Activated CD4-positive, alpha-beta T cell treated with anti-CD3 and anti-CD28 coated beads, Interleukin-2, amount 10 ng/mL, durations not matched to agents 7 days and 5 days (primary cell): ENCODE measurements at regions not wholly inside any gene's neighbourhood (a gene's known extent, or its start where the extent isn't known, plus 50 kb on each side); places are given as distances from the start of the nearest gene placed in this dataset.
"Not testable (repeated sequence)": the region's sequence is repeated elsewhere in the genome, so short reads cannot be mapped to it uniquely, and the experiment has no call there.

Experiments
- CTCF ChIA-PET: fragments of 350-600 bp; sonication (Branson Sonifier 250); formaldehyde crosslinking; loops from one replicate; lab custom pipeline; 2021; ENCODE audit warnings: antibody characterized with exemption; lab: Charles Lee
- POLR2A ChIA-PET: fragments of 350-600 bp; sonication (Branson Sonifier 250); formaldehyde crosslinking; loops from one replicate; lab custom pipeline; 2021; ENCODE audit warnings: antibody characterized with exemption; lab: Charles Lee
- DNase-seq: peaks from one replicate; pipeline ENCODE4 v3.0.0-alpha.2; 2020
- H3K27ac Mint-ChIP-seq: one replicate; pipeline ENCODE4 v1.8.0; 2021; ENCODE audit warnings: mild to moderate bottlenecking, moderate library complexity, mixed read lengths
- H3K27me3 Mint-ChIP-seq: one replicate; pipeline ENCODE4 v1.8.0; 2021; ENCODE audit warnings: mixed read lengths
- H3K36me3 Mint-ChIP-seq: one replicate; pipeline ENCODE4 v1.8.0; 2021; ENCODE audit warnings: low read depth, mixed read lengths
- H3K4me1 Mint-ChIP-seq: one replicate; pipeline ENCODE4 v1.8.0; 2021; ENCODE audit warnings: mixed read lengths
- H3K4me3 Mint-ChIP-seq: one replicate; pipeline ENCODE4 v1.8.0; 2021; ENCODE audit warnings: mild to moderate bottlenecking, moderate library complexity, mixed read lengths
- H3K9me3 Mint-ChIP-seq: one replicate; pipeline ENCODE4 v1.8.0; 2021; ENCODE audit warnings: mixed read lengths

GRCh38 chr5:116788851-116789403 lies 214.3 kb upstream of the SEMA6A start:
- Mint-ChIP-seq H3K4me3 (no peak overlapping the region), H3K27me3 (no peaks in the 10 kb centered on the region), H3K27ac (no peak overlapping the region), H3K9me3 (no peaks in the 10 kb centered on the region), H3K36me3 (no peaks in the 10 kb centered on the region), H3K4me1 (no peaks in the 10 kb centered on the region)
- no peak for DNase-seq
- CTCF ChIA-PET, result no interaction called here
- POLR2A ChIA-PET, result no interaction called here

DNA sequence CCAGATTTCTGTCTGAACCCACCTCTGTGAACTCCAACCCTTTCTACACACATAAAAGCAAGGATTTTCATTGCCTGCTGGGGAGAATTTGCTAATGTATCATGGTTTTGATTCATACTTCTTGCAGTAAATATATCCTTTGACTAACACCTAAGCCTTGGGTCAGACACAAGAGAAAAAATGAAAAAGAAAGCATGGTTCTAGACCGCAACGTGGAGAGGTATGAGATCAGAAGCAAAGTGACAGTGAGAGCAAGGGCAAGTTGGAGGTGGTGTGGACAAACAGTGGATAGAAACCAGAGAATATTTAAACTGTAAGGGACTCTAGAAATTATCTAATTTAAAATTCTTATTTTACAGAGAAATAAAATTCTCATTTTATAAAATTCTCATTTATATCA lies 212.9 kb upstream of the SEMA6A start:
- H3K36me3 Mint-ChIP-seq, result no peaks in the 10 kb centered on the region
- H3K4me1 Mint-ChIP-seq, result no peaks in the 10 kb centered on the region
- H3K27me3 Mint-ChIP-seq, result no peaks in the 10 kb centered on the region
- no peak for DNase-seq
- H3K27ac Mint-ChIP-seq, result no peak overlapping the region
- CTCF ChIA-PET, result no interaction called here
- no peaks in the 10 kb centered on the region for H3K9me3 Mint-ChIP-seq
- no peak overlapping the region for H3K4me3 Mint-ChIP-seq
- POLR2A ChIA-PET, result no interaction called here

- H3K27ac Mint-ChIP-seq, result no peak overlapping the region
- CTCF ChIA-PET, result no interaction called here
- no peaks in the 10 kb centered on the region for H3K9me3 Mint-ChIP-seq
- no peak for DNase-seq
- no peaks in the 10 kb centered on the region for H3K4me1 Mint-ChIP-seq
- H3K4me3 Mint-ChIP-seq, result no peak overlapping the region
- no peaks in the 10 kb centered on the region for H3K27me3 Mint-ChIP-seq
- H3K36me3 Mint-ChIP-seq, result no peaks in the 10 kb centered on the region
- POLR2A ChIA-PET, result no interaction called here
Observed at GRCh38 chr5:116785106-116785505, 210.5 kb upstream of the SEMA6A start.

- Mint-ChIP-seq H3K36me3 (no peaks in the 10 kb centered on the region), H3K27me3 (peaks cover 1% of the 10 kb centered on the region), H3K9me3 (no peaks in the 10 kb centered on the region), H3K4me3 (no peak overlapping the region), H3K4me1 (no peaks in the 10 kb centered on the region), H3K27ac (no peak overlapping the region)
- DNase-seq, result no peak
- POLR2A ChIA-PET, result no interaction called here
- CTCF ChIA-PET, result interaction anchor here (0.7 kb wide), 1 partner anchor 320 kb away, joined by 3 read pairs; no protein-coding TSS in a partner anchor
Observed at GRCh38 chr5:116779846-116780245, 205.2 kb upstream of the SEMA6A start.

- no peak overlapping the region for H3K4me3 Mint-ChIP-seq
- CTCF ChIA-PET, result no interaction called here
- no peaks in the 10 kb centered on the region for H3K36me3 Mint-ChIP-seq
- H3K4me1 Mint-ChIP-seq, result no peaks in the 10 kb centered on the region
- no peak for DNase-seq
- no peak overlapping the region for H3K27ac Mint-ChIP-seq
- POLR2A ChIA-PET, result no interaction called here
- no peaks in the 10 kb centered on the region for H3K9me3 Mint-ChIP-seq
- peaks cover 1% of the 10 kb centered on the region for H3K27me3 Mint-ChIP-seq
Observed at GRCh38 chr5:116778651-116779280, 204.1 kb upstream of the SEMA6A start.

- ChIA-PET CTCF (no interaction called here), POLR2A (no interaction called here)
- H3K4me1 Mint-ChIP-seq, result no peaks in the 10 kb centered on the region
- no peak for DNase-seq
- H3K9me3 Mint-ChIP-seq, result no peaks in the 10 kb centered on the region
- H3K27ac Mint-ChIP-seq, result no peak overlapping the region
- no peak overlapping the region for H3K4me3 Mint-ChIP-seq
- no peaks in the 10 kb centered on the region for H3K36me3 Mint-ChIP-seq
- H3K27me3 Mint-ChIP-seq, result peaks cover 1% of the 10 kb centered on the region
Observed at GRCh38 chr5:116778032-116778431, 203.4 kb upstream of the SEMA6A start.

DNA sequence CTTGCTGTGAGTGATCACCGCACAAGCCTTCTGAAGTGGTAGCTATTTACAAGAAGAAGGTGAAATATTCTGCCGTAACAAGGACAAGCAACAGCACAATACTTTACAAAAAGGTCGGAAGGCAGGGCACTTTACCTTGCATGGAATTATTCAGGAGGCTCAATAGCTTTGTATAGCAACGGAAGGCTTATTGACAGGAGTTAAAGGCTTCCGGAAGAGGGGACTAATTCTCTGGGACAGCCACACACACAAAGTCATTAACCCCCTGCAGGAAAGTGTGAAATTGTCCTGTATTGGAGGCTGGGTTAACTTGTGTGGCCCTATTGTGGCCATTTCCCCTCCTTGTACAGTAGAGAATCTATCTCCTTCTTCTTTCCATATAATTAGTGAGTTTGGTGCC lies 199.3 kb upstream of the SEMA6A start:
- CTCF ChIA-PET, result no interaction called here
- Mint-ChIP-seq H3K36me3 (no peaks in the 10 kb centered on the region), H3K27me3 (peaks cover 1% of the 10 kb centered on the region), H3K9me3 (no peaks in the 10 kb centered on the region), H3K4me3 (no peak overlapping the region), H3K27ac (no peak overlapping the region), H3K4me1 (no peaks in the 10 kb centered on the region)
- DNase-seq, result no peak
- POLR2A ChIA-PET, result no interaction called here

DNA sequence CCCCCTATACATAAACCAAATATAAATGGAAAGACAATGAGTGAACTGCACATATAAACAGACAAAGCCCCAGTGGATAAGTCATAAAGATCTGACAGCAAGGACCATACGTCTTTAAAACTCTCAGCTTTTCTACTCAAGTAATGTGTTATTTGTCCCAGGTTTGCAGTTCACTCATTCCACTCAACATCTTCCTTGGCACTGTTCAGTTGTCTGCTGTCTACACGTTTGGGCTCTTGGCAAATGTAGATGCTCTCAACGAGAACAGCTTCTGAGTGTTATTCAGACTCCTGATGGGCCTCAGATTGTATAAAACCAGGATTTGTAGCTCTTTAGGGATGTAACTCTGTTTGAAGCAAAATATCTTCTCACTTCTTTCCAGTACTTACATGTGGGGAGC lies 198.2 kb upstream of the SEMA6A start:
- no peak overlapping the region for H3K4me3 Mint-ChIP-seq
- H3K36me3 Mint-ChIP-seq, result no peaks in the 10 kb centered on the region
- ChIA-PET CTCF (no interaction called here), POLR2A (no interaction called here)
- no peak overlapping the region for H3K27ac Mint-ChIP-seq
- H3K9me3 Mint-ChIP-seq, result no peaks in the 10 kb centered on the region
- H3K4me1 Mint-ChIP-seq, result no peaks in the 10 kb centered on the region
- no peak for DNase-seq
- H3K27me3 Mint-ChIP-seq, result no peaks in the 10 kb centered on the region

- no peak overlapping the region for H3K4me3 Mint-ChIP-seq
- H3K36me3 Mint-ChIP-seq, result no peaks in the 10 kb centered on the region
- ChIA-PET CTCF (no interaction called here), POLR2A (no interaction called here)
- DNase-seq, result no peak
- H3K9me3 Mint-ChIP-seq, result no peaks in the 10 kb centered on the region
- H3K27ac Mint-ChIP-seq, result no peak overlapping the region
- no peaks in the 10 kb centered on the region for H3K4me1 Mint-ChIP-seq
- no peaks in the 10 kb centered on the region for H3K27me3 Mint-ChIP-seq
Observed at GRCh38 chr5:116772152-116772501, 197.5 kb upstream of the SEMA6A start.

DNA sequence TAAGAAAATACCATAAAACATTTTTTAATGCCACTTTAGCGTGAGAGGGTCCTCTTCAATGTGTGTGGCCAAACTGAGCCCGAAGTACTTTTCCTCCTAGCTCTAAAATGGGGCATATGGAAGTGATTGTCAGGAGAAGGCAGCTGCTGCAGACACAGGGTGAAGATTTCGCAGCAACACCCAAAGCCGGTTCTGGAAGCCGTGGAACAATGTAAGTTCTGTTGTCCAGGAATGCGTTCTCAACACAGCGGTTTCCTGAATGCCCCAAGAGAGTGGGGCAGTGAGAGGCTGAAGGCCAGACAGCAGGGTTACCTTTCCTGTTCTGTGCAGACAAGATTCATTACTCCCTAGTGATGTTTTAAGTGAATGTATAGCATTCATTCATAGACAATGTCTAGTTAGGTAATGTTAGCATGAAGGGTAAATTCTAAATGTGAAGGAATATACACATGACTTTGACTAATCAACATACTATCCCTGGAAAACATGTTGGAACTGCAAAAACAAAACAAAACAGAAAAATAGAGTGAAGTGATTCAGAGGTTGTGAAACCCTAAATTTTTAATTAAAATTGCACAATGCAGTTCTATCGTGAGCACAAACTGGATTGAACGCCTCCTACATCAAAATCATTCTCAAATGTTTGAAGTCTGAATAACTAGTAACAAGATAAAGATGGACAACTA lies 197.0 kb upstream of the SEMA6A start:
- no peak overlapping the region for H3K4me3 Mint-ChIP-seq
- no peaks in the 10 kb centered on the region for H3K36me3 Mint-ChIP-seq
- CTCF ChIA-PET, result no interaction called here
- POLR2A ChIA-PET, result no interaction called here
- H3K27ac Mint-ChIP-seq, result no peak overlapping the region
- no peaks in the 10 kb centered on the region for H3K9me3 Mint-ChIP-seq
- no peak for DNase-seq
- no peaks in the 10 kb centered on the region for H3K27me3 Mint-ChIP-seq
- no peaks in the 10 kb centered on the region for H3K4me1 Mint-ChIP-seq

- H3K9me3 Mint-ChIP-seq, H3K4me3 Mint-ChIP-seq, POLR2A ChIA-PET, CTCF ChIA-PET, H3K4me1 Mint-ChIP-seq, H3K27ac Mint-ChIP-seq, H3K27me3 Mint-ChIP-seq, DNase-seq, H3K36me3 Mint-ChIP-seq: not testable (repeated sequence)
Observed at GRCh38 chr5:116769953-116770352, 195.3 kb upstream of the SEMA6A start.

- no peak for DNase-seq
- H3K36me3 Mint-ChIP-seq, result no peaks in the 10 kb centered on the region
- H3K27ac Mint-ChIP-seq, result no peak overlapping the region
- POLR2A ChIA-PET, result no interaction called here
- no peaks in the 10 kb centered on the region for H3K27me3 Mint-ChIP-seq
- CTCF ChIA-PET, result no interaction called here
- no peaks in the 10 kb centered on the region for H3K9me3 Mint-ChIP-seq
- H3K4me3 Mint-ChIP-seq, result no peak overlapping the region
- no peaks in the 10 kb centered on the region for H3K4me1 Mint-ChIP-seq
Observed at GRCh38 chr5:116769470-116769869, 194.8 kb upstream of the SEMA6A start.

DNA sequence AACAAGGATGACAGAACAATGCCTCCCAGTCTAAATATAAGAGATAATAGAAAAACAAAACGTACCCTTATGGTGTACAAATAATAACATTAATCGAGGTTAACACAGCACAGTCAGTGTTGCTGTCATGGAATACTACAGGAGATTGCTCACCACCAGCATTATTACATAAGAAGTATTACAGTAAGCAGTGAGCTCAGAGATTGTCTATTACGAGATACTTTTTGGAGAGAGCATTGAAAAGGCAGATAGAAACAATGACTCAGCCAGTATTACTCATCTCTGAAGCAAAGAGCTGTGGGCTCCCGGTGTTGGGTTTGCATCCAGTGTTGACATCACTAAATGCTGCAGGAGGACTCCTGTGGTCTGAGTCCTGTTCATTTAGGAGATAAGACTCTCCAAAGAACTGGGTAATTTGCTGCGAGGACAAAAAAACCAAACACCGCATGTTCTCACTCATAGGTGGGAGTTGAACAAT lies 191.9 kb upstream of the SEMA6A start:
- ChIA-PET CTCF (no interaction called here), POLR2A (no interaction called here)
- H3K36me3 Mint-ChIP-seq, result no peaks in the 10 kb centered on the region
- no peak overlapping the region for H3K4me3 Mint-ChIP-seq
- no peaks in the 10 kb centered on the region for H3K4me1 Mint-ChIP-seq
- no peak for DNase-seq
- H3K27ac Mint-ChIP-seq, result no peak overlapping the region
- no peaks in the 10 kb centered on the region for H3K27me3 Mint-ChIP-seq
- H3K9me3 Mint-ChIP-seq, result no peaks in the 10 kb centered on the region

- CTCF ChIA-PET, result no interaction called here
- Mint-ChIP-seq H3K9me3 (no peaks in the 10 kb centered on the region), H3K36me3 (no peaks in the 10 kb centered on the region)
Observed at GRCh38 chr5:116765441-116765840, 190.8 kb upstream of the SEMA6A start.

More at GRCh38 chr5:116765441-116765840, 190.8 kb upstream of the SEMA6A start:
- no peaks in the 10 kb centered on the region for H3K27me3 Mint-ChIP-seq
- no peak overlapping the region for H3K4me3 Mint-ChIP-seq
- no peaks in the 10 kb centered on the region for H3K4me1 Mint-ChIP-seq
- H3K27ac Mint-ChIP-seq, result no peak overlapping the region
- POLR2A ChIA-PET, result no interaction called here
- DNase-seq, result no peak
